D341Med (cell line): ENCODE measurements at regions not wholly inside any gene's neighbourhood (a gene's known extent, or its start where the extent isn't known, plus 50 kb on each side); places are given as distances from the start of the nearest gene placed in this dataset.
"Not testable (repeated sequence)": the region's sequence is repeated elsewhere in the genome, so short reads cannot be mapped to it uniquely, and the experiment has no call there.

Source experiments
- DNase-seq: peaks from one replicate; pipeline ENCODE4 v3.0.0; 2012; ENCODE audit warnings: low spot score

DNA sequence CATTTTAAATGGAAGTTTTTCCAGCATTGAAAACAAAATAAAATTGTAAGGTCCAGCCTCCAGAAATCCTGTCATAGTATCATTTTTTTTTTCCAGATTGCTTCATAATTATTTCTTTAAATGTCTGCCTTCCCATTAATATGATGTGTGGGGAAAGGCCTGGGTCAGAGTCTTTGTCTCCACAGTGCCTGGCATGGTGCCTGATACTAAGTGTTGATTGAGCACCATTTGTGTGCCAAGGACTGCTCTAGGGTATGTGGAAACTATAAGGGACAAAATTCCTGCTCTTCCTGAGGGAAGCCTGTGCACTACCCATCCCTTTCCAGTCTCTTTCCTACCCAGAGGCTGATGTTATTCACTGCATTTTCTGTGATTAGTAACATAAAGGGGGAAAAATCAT is 53.1 kb upstream of the BEND4 start:
- no peak for DNase-seq

DNA sequence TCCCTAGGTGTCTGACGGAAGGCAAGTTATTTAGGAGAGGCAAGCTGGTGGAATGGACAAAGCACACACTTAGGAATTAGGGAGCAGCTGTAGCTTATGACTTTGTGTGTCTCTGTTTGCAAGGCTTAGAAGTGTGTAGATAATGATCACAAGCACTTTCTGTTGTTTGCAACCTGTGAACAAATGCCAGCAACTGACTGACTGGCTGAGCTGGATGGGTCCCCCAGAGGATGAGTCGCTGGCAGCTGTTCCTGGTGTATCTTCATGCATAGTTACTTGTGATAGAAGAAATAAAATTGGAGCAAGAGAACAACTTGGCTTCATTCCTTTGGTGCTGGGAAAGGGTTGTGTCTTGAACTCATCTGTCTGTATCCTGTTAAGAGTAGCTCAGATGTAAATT is 64.2 kb upstream of the BEND4 start:
- no peak for DNase-seq

DNA sequence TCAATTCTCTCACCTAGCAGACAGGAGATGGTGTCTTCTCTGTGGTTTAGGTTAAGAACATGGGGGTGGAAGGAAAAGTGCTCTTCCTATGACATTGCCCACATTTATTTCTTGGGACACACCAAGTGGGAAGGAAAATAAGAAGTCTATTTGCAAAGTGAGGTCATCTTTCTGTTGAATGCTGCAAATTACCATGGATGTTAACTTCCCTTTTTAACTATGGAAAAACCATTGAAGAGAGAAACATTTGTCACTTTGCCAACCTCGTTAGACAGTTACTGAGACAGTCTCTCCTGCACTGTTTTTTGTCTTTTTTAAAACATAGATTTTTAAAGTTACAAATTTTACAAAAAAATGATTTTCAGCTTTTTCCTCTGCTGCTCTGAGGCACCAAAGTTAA is 72.8 kb upstream of the BEND4 start:
- no peak for DNase-seq

DNA sequence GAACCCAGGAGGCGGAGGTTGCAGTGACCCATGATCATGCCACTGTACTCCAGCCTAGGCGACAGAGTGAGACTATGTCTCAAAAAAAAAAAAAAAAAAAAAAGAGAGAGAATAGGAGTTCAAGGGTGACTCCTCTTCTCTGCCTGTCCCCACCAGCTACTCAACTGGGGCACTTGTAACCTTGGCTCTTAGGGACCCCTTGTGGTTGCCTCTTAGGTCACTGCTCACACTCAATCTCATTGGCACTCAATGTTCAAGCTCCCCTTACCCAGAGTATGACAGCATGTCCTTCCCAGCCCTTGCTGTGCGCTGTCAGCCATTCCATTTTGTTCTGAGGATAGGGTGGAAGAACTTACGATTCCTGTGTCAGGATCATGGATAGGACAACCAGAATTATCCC is 82.4 kb upstream of the BEND4 start:
- DNase-seq, result no peak

DNA sequence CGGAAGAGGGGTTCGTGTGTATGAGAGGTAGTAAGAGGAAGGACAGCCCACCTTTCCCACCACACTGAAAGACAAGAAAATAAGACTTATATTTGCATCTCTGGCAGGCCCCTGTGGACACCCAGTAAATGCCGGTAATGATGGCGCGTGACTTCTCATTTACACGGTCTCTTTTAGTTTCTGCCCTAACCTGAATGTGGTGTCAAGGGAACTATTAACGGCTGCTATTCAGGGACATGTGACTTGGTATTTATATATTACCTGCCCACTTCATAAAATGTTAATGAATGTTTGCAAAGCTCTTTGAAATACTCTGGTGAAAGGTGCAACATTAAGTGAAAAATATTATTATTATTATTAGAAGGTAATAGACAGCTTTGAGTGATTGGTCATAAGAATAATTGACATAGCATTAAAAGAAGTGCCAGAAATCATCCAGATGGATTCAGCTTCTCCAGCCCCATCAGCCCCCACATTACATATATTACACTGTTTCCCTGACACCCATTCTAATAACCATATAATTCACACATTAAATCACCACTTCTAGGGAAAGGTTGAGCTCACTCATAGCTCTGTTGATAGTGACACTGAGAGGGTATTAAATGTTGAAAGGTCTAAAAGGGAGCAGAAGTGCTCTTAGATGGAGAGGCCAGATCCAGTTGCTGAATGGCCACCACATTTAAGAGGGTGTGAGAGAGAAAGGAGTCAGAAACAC is 83.0 kb upstream of the BEND4 start:
- DNase-seq, result no peak

DNA sequence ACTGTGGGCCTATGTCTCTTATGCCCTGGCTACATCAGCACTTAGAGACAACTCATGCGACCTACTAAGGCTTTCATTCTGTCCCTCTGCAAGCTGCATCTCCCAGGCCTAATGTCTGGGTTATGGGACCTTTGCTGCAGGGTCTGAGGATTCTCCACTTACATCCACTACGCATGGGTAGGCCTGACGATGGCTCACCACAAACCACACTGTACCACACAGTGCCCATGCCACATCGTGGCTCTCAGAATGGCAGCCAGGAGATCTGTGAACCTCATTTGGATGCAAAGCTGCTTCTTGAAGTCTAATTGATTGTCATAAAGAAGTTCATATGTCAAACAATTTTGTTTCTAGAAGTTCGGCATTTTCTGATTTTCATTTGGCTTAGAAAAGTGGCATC is 84.6 kb upstream of the BEND4 start:
- DNase-seq, result no peak

DNA sequence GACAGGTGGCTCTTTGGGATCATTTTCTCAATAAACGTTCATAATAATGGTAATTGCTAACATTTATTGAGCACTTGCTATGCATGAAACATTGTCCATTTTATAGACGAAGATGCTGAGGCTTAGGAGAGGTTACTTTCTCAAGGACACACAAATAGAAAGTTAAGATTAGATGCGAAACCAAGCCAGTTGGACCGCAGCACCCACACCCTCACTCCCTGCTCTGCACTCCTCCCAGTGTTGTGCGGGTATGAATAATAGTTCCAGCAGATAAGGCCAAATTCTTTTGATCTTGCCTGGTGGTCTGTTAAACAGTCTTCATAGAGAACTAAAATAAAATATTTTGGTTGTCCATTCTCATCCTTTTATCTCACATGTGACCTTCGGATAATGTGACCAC is 85.0 kb upstream of the BEND4 start:
- no peak for DNase-seq

DNA sequence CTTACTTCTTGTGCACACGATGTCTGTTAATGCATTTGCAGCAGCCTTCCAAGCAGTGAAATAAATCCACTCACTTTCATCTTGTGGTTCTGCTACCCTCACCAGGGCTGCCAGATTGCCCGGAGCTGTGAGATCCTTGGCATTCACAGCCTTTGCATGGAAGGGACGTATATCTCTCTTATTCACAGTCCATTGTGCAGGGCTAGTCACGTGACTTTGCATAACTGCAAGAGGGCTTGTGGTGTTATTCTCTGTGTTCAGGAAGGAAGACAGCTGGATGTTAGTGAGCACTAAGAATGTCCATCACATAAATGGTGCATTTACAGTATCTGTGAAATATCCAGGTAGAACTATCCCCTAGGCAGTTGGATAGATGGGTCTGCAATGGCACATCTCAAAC is 96.5 kb upstream of the BEND4 start:
- DNase-seq, result no peak

DNA sequence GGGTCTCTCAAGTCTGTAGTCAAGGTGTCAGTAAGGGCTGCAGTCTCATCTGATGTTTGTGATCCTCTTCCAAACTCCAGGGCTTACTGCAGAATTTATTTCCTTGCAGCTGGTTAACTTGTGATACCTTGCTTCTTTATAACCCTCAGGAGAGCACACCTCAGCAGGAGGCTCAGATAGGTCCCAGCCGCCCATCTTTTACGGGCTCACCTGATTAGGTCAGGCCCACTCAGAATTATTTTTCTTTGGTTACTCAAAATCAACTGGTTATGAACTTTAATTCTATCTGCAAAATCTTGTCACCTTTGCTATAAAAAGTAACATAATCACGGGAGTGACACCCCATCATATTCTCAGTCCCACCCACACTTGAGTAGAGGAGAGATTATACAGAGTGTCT is 99.9 kb upstream of the BEND4 start:
- no peak for DNase-seq

DNA sequence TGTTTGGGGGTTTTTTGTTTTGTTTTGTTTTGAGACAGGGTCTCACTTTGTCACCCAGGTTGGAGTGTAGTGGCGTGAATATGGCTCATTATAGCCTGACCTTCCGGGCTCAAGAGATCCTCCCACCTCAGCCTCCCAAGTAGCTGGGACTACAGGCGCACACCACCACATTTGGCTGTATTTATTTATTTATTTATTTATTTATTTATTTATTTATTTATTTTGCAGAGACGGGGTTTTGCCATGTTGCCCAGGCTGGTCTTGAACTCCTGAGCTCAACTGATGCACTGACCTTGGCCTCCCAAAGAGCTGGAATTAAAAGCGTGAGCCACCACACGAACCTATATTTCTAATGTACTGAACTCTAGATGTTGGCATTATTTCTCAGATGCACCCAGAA is 105.2 kb upstream of the BEND4 start:
- not testable (repeated sequence) for DNase-seq

DNA sequence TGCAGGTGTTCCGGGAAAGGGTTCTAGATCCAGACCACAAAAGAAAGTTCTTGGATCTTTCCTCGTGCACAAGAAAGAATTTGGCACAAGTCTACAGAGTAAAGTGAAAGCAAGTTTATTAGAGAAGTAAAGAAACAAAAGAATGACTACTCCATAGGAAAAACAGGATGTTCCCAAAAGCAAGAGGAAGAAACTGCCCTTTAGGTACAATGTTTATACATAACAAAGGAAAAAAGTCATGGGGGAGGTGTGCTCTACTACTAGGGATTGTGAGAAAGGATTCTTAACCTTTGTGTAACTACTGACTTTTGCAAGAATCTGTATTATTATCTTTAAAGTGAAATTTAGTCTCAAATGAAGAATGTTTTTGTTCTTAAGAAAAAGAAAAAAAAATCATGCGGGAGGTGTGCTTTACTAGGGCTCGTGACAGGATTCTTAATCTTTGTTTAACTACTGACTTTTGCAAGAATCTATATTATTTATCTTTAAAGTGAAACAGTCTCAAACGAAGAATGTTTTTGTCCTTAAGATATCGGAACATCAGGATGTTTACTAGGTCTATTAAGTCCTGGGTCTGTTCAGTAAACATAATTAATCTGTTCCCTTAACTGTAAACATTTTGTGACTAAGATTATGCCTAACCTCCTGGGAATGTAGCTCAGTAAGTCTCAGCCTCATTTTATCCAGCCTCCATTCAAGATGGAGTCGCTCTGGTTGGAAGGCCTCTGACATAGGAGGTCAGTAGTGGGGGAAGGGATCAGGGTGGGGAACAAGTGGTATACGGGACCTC is 110.4 kb upstream of the BEND4 start:
- no peak for DNase-seq

DNA sequence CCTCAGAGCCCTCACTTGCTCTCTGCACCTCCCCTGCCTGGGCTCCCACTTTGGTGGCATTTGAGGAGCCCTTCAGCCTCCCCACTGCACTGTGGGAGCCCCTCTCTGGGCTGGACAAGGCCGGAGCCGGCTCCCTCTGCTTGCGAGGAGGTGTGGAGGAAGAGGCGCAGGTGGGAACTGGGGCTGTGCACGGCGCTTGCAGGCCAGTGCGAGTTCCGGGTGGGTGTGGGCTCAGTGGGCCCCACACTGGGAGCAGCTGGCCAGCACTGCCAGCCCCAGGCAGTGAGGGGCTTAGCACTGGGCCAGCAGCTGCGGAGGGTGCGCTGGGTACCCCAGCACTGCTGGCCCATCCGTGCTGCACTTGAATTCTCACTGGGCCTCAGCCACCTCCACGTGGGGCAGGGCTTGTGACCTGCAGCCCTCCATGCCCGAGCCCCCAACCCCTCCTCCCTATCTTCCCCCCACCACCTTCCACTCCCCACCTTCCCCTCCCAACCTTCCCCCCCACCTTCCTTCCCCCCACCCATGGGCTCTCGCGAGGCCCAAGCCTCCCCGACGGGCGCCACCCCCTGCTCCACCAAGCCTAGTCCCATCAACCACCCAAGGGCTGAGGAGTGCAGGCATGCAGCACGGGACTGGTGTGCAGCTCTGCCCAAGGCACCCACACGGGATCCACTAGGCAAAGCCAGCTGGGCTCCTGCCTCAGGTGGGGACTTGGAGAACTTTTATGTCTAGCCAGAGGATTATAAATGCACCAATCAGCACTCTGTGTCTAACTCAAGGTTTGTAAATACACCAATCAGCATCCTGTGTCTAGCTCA is 113.5 kb upstream of the BEND4 start:
- DNase-seq, result no peak

DNA sequence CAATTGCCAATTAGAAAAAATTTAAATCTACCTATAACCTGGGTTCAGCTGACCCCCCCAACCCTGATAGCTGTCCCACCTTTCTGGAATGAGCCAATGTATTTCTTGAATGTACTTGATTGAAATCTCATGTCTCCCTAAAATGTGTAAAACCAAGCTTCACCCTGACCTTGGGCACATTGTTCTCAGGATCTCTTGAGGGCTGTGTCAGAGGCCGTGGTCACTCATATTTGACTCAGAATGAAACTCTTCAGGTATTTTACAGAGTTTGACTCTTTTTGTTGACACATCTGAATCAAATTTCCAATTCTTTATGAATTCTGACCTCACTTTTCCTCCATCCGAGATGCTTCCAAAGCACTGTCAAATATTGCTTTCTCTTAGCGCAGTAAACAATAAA is 115.3 kb upstream of the BEND4 start:
- DNase-seq, result no peak

DNA sequence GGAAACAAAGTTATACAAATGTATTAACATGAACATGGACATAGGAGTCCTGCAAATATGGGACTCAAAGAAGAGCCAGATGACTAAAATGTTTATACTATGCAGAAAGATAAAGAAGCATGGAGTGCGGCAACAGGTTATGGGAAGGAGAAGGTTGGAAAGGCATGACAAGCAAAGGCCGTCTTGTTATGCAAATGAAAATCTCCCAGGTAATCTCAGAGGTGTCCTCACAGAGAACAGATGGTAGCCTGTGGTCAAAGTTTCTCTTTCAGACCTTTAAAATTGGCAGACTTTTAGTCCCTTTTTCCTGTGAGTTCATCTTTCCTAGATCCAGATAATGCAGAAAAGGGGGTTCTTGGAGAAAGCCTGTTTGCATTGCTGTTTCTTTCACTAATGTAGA is 116.4 kb upstream of the BEND4 start:
- no peak for DNase-seq

DNA sequence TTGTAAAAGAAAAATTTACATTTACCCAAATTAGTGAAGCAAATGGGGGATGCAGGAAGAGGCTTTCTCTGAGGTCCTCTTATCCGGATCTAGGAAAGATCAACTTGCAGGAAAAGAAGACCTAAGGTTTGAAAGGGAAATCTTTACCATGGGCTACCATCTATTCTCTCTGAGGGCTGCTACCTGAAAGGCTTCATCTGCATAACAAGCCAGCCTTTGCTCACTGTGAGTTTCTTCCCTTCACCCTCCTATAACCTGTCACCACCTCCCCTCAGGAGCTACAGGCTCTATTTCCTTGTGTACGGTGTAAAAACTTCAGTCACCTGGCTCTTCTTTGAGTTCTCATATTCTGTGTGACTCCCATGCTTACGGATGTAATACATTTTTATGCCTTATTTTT is 118.6 kb upstream of the BEND4 start:
- DNase-seq, result no peak

DNA sequence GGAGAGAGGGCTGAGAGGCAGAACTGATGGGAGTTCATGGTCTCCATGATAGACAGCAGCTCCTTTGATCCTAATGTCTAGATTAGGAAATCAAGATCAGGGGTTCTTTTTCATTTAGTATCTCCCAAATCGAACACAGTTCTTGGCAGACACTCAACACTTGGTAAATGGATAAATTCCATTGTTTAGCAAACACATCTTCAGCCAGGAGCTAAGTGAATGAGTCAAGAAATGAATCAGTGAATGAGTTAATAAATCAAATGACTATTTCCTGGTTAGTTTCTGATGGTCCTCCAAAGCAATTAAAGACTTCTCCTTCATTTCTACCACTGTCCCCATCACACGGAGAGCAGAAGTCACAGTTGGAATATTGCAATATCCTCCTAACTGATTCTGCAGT is 120.0 kb upstream of the SHISA3 start:
- DNase-seq, result no peak

DNA sequence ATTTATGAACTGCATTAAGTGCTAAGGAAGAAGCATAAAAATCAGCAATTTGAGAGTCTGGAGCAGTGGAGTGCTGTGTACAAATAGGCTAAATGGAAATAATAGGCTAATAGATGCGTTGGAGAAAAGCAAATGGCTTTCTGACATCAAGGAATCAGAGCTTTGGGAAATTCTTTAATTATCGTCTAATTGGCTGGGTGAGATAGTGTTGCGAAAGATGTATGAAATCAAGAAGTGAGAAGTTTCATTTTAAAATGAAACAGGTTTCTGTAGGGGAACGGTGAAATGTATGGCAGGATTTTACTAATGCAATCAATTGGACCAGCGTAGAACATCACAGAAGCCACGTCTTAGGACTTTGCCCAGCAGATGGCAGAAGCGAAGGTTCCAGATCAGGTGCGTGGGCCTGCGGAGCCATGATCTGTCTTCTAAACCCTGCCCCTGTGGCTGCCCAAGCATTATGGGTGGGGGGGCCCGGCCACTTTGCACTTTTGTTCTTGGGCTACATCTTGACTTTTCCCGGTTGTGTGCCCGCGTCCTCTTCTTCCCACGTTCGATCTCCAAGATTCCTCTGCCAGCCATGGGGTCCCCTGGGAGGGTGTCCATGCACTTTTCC is 118.5 kb upstream of the SHISA3 start:
- no peak for DNase-seq

DNA sequence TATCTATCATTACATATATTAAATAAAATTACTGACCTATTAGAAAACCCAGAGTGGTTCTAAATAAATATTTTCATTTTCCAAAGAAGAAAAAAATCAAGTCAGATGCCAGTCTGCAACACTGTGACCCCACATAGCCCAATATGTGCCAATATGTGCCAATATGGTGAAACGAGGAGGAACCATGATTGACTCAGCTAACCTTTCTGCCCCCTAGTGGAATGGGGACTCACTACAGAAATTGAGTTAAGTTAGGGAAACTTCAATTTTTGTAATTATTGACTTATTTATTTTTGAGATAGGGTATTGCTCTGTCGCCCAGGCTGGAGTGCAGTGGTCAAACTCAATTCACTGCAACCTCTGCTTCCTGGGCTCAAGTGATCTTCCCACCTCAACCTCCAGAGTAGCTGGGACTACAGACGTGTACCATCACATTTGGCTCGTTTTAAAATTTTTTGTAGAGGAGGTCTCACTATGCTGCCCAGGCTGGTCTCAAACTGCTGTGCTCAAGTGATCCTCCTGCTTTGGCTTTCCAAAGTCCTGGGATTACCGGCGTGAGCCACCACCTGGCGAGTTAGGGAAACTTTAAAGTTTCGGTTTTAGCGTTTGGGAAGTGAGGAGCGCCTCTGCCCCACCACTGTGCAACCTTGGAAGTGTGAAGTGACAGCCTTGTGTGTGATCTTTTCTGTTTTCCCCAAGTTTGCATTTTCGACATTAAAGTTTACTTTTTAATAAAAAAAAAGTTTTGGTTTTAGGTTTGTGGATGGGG is 116.8 kb upstream of the SHISA3 start:
- DNase-seq, result peak; percentile 61

DNA sequence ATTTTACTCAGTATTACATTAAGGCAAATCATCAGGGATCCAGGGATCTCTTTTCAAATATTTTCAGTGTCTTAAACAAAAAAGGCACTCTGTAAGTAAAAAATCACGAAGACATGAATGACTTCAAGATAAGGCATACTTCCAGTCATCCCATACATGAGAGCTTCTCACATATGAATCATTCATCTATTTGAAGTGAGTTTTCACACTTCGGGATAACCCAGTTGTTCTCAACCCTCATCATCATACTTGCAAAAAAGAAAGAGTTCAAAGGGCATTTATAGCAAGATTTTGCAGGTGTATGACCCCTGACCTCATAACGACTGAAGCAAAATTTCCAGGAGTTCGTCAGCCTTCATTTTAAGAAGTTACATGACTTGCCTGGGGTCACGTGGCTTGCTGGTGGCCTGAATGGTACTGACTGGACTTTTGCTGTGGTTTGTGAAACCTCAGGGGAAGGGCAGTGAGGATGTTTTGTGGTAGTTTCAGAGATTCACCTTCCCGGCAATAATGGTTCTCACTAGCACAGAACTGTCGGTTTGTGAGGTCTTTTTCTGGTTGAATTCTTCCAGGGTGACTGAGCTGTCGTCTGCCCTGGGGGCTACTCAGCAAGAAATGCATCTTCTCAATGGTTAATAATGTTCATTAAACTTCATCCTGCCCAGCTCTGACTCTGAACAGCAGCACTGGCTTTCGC is 115.8 kb upstream of the SHISA3 start:
- no peak for DNase-seq

DNA sequence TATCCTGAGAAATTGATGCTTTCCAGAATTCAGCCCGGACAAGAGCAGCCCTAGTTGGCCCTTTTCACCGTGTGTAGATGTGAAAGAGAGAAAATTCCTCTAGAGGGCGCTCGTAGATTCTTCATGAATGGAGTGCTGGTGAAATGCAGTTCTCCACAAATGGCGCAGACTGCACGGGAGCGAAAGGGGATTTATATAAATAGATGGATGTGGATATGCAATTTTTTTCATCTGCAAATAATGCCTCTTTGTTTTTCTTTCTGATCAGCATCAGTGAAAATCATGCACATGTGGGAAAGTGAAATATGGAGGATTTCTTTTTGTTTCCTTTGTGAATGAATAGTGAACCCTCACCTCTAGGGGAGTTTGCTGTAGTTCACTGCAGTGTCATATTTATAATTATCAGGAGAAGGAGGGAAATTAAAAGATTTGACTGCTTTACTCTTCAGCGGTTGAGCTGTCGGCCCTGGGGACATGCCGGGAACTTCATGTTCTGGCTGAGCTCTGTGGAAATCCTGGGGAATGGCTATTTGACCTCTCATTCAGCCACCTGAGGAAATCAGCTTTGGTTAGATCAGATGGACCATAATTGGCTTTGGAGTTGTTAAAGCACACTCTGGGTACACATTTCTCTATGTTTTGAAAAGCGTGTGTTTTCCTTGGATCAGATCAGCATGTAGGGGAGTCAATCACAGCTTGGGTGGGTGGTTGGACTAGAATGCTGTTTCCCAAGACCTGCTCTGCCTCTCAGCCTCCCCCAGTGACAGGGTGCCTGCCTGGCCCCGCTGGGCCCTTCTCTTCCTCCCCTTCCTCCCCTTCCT is 115.0 kb upstream of the SHISA3 start:
- peak; percentile 82 for DNase-seq
